Mammary epithelial cell (primary cell): ENCODE measurements at regions not wholly inside any gene's neighbourhood (a gene's known extent, or its start where the extent isn't known, plus 50 kb on each side); places are given as distances from the start of the nearest gene placed in this dataset.

Experiments used
- EZH2 ChIP-seq: IDR thresholded peaks from 2 replicates; pipeline ENCODE4 v1.6.1; 2012; ENCODE audit warnings: low read length, inconsistent platforms, borderline replicate concordance
- TF ChIP-seq, protein P1 (sequence below), 2 donors: IDR thresholded peaks in 1 of 2; conservative IDR thresholded peaks in 1 of 2; 2 replicates each; pipeline ENCODE4 v1.5.1; 2011 to 2012; ENCODE audit warnings: inconsistent platforms in 2 of 2, low read length in 2 of 2, mild to moderate bottlenecking in 2 of 2, control low read depth in 1 of 2, low read depth in 1 of 2; ENCODE audit not compliant: insufficient read depth in 1 of 2; ENCODE audit errors: extremely low read depth in 1 of 2

DNA sequence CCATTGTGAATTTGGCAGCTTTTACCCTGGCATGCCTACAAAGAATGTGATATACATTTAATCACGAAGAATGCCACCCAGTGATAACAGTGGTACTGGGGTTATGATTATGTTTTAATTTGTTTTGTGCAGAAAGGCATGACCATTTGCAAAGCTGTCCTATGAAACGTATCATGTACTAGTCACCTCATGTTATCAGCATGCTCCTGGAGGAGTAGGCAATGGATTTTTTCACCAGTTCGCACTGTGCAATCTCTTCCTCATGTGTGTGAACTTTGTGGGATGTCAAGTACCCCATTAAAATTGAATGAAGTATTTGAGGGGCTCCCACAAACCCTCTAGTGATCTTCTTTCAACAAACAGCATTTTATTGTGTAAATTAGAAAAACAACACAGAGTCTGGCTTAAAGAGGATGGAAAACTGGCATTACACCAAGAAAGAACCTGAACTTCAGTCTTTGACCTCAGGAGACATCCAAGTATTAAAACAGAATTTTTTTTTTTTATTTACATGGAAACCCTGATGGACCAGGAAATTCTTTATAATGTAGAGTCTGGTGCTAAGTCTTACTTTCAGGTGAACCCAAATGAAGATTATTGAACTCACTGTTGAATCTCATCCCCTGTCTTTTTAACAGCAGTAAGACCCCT is 200.6 kb upstream of the PGRMC2 start:
- TF ChIP-seq, protein P1, sequence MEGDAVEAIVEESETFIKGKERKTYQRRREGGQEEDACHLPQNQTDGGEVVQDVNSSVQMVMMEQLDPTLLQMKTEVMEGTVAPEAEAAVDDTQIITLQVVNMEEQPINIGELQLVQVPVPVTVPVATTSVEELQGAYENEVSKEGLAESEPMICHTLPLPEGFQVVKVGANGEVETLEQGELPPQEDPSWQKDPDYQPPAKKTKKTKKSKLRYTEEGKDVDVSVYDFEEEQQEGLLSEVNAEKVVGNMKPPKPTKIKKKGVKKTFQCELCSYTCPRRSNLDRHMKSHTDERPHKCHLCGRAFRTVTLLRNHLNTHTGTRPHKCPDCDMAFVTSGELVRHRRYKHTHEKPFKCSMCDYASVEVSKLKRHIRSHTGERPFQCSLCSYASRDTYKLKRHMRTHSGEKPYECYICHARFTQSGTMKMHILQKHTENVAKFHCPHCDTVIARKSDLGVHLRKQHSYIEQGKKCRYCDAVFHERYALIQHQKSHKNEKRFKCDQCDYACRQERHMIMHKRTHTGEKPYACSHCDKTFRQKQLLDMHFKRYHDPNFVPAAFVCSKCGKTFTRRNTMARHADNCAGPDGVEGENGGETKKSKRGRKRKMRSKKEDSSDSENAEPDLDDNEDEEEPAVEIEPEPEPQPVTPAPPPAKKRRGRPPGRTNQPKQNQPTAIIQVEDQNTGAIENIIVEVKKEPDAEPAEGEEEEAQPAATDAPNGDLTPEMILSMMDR (conservative IDR thresholded peaks at IDR 0.05 in 1 of 2, IDR thresholded peaks at IDR 0.05 in 1 of 2; ENCODE audit: extremely low read depth in 1 of 2, insufficient read depth in 1 of 2, low read depth in 1 of 2, low read length in 2 of 2): no peak
- no peak for TF ChIP-seq EZH2
